Lower leg skin (tissue), 4 donors: ENCODE measurements at regions not wholly inside any gene's neighbourhood (a gene's known extent, or its start where the extent isn't known, plus 50 kb on each side); places are given as distances from the start of the nearest gene placed in this dataset.
"Not testable (repeated sequence)": the region's sequence is repeated elsewhere in the genome, so short reads cannot be mapped to it uniquely, and the experiment has no call there.

Experiments used
- DNase-seq, 2 donors: peaks; one replicate each; pipeline ENCODE4 v3.0.0-alpha.2; 2019; ENCODE audit warnings: low spot score in 2 of 2
- H3K4me3 ChIP-seq: fragments of 200-600 bp; sonication (generic); 2 replicates; pipeline ENCODE4 v1.5.1; 2017; ENCODE audit warnings: mild to moderate bottlenecking, low read depth; ENCODE audit not compliant: poor library complexity, severe bottlenecking
- POLR2A ChIP-seq, 2 donors: fragments of 450-650 bp; IDR thresholded peaks; one replicate each; pipeline ENCODE4 v1.6.1; 2016 to 2017; ENCODE audit warnings: antibody characterized with exemption in 2 of 2, mild to moderate bottlenecking in 1 of 2, moderate library complexity in 1 of 2
- WGBS, 2 donors: methylation state at CpG; one replicate each; pipeline ENCODE4 v1.1.5; 2018; 5-methylcytosine and 5-hydroxymethylcytosine counted together
- intact Hi-C: fragments of 100-400 bp; cut with DNase I; formaldehyde crosslinking; loops from one replicate; pipeline ENCODE4 v1.15.0; 2023; ENCODE audit warnings: low total_unique reads
- TF ChIP-seq, protein P1 (sequence below), 3 donors: fragments of 450-650 bp; IDR thresholded peaks; one replicate each; pipeline ENCODE4 v1.5.1; 2016; ENCODE audit warnings: antibody characterized with exemption in 3 of 3, mild to moderate bottlenecking in 3 of 3, moderate library complexity in 2 of 3

DNA sequence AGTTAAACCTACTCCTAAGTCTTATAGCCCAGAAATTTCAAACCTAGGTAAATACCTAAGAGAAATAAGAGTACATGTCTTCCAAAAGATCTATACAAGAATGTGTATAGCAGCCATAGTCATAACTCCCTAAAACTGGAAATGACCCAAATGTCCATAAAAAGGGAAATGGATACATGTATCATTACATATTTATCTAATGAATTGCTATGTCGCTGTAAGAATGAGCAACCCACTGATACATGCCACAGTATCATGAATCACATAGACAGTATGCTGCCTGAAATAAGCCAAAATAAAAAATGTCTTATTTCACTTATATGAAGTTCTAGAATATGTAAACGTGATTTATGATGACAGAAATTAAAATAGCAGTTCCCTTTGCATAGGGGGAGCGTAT lies 679.5 kb downstream of the MAFB start:
- TF ChIP-seq POLR2A (IDR thresholded peaks at IDR 0.05): no peak
- TF ChIP-seq, protein P1, sequence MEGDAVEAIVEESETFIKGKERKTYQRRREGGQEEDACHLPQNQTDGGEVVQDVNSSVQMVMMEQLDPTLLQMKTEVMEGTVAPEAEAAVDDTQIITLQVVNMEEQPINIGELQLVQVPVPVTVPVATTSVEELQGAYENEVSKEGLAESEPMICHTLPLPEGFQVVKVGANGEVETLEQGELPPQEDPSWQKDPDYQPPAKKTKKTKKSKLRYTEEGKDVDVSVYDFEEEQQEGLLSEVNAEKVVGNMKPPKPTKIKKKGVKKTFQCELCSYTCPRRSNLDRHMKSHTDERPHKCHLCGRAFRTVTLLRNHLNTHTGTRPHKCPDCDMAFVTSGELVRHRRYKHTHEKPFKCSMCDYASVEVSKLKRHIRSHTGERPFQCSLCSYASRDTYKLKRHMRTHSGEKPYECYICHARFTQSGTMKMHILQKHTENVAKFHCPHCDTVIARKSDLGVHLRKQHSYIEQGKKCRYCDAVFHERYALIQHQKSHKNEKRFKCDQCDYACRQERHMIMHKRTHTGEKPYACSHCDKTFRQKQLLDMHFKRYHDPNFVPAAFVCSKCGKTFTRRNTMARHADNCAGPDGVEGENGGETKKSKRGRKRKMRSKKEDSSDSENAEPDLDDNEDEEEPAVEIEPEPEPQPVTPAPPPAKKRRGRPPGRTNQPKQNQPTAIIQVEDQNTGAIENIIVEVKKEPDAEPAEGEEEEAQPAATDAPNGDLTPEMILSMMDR (IDR thresholded peaks at IDR 0.05): no peak

DNA sequence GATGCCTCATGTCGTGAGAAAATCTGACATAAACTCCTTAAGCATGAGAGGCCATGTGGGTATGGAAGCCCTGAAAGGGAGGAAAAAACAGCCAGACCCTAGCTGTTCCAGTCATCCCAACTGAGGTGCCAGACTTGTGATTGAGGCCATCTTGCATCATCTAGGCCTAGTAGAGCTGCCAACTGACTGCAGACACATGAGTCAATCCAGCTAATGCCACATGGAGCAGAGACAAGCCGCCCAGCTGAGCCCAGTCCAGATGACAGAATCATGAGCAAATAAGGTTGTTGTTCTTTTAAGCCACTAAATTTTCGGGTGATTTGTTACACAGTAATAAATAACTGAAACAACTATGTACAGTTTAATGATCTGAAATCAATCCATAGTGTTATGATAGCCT lies 680.9 kb downstream of the MAFB start:
- 65 to 81% methylated on average over 3 of the region's 3 CpGs for WGBS, 2 donors
- intact Hi-C loops: no loop called here
- DNase-seq: no peak
- TF ChIP-seq, protein P1 (IDR thresholded peaks at IDR 0.05): no peak
- TF ChIP-seq POLR2A (IDR thresholded peaks at IDR 0.05): no peak
- H3K4me3 ChIP-seq: no peak overlapping the region

More for the DNA sequence above, 679.5 kb downstream of the MAFB start:
- no peak for DNase-seq
- intact Hi-C loops: no loop called here
- H3K4me3 ChIP-seq: no peak overlapping the region
- 56 to 67% methylated on average over 3 of the region's 3 CpGs for WGBS, 2 donors

DNA sequence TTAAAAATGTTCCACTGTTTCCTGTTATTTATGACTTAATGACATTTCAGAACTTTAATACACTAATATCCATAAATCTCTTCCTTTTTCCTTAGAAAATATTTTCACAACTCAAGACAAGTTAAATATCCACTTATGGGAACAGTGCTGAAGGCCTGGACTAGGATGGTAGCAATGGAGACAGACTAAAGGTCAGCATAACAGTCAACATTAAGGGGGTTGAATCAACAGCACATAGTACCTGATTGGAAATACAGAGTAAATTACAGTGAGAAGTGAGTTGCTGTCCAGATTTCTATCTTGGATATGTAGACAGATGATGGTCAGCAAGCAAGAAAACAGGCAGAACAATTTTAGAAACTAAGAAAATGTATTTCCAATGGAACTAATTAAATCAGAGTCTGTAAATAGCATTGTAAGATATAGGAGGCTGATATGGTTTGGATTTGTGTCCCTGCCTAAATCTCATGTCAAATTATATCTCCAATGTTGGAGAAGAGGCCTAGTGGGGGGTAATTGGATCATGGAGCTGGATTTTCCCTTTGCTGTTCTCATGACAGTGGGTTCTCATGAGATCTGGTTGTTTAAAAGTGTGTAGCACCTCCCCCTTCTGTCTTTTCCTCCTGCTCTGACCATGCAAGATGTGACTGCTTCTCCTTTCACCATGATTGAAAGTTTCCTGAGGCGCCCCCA lies 682.7 kb downstream of the MAFB start:
- TF ChIP-seq POLR2A (IDR thresholded peaks at IDR 0.05): no peak
- TF ChIP-seq, protein P1 (IDR thresholded peaks at IDR 0.05): no peak
- 79 to 85% methylated on average over 1 of the region's 1 CpG for WGBS, 2 donors
- H3K4me3 ChIP-seq: no peak overlapping the region
- no peak for DNase-seq
- intact Hi-C loops: no loop called here

DNA sequence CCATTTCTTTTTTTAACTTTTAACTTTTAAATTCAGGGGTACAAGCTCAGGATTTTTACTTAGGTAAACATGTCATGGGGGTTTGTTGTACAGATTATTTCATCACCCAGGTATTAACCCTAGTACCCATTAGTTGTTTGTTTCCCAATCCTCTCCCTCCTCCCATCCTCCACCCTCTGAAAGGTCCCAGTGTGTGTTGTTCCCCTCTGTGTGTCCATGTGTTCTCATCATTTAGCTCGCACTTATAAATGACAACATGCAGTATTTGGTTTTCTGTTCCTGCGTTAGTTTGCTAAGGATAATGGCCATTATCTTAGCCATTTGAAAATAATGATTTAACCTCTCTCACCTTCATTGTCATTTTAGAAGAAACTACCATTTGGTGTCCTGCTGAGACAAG lies 684.9 kb downstream of the MAFB start:
- 91 to 94% methylated on average over 2 of the region's 2 CpGs for WGBS, 2 donors
- DNase-seq, intact Hi-C loops, H3K4me3 ChIP-seq: not testable (repeated sequence)

DNA sequence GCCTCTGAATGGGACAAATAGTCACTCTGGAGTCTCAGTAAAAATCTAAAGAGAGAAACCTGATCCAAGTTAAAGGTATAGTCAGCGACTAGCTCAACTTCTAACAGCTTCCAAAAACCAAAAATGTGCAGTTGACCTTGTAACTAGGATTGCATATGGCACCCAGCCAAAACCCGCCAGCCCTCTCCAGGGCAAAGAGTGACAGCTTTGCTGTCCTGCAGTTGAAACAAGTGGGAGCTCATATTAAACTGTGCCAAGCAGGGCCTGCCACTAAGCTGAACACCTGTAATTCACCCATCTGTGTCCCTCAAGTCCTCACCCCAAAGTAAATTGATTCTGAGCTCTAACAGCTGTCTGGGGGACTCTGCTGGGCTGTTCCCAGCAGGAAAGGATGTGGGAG lies 695.3 kb downstream of the MAFB start:
- 65 to 76% methylated on average over 2 of the region's 2 CpGs for WGBS, 2 donors
- no peak for TF ChIP-seq POLR2A (IDR thresholded peaks at IDR 0.05)
- TF ChIP-seq, protein P1 (IDR thresholded peaks at IDR 0.05): no peak
- DNase-seq: no peak
- H3K4me3 ChIP-seq: no peak overlapping the region
- intact Hi-C loops: no loop called here

DNA sequence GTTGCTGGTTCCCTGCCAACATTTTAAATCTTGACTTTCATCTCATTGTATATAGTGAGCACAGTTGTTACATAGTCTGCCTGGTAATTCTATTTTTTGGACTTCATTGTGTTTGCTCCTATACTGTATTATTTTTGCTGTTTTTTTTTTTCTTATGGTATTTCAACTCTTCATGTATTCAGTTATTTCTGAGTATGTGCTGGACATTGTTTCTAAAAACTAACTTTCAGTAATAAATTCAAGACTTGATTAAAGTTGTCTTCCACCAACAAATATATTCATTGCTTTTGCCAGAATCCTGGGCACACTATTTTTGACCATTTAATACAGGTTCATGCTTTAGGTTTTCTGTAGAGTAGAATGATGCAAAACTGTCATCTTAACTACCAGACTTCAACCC lies 698.3 kb downstream of the MAFB start:
- intact Hi-C loops: no loop called here
- no peak for TF ChIP-seq POLR2A (IDR thresholded peaks at IDR 0.05)
- TF ChIP-seq, protein P1 (IDR thresholded peaks at IDR 0.05): no peak
- DNase-seq: no peak
- no peak overlapping the region for H3K4me3 ChIP-seq
